ENCODE measurements at regions not wholly inside any gene's neighbourhood (a gene's known extent, or its start where the extent isn't known, plus 50 kb on each side); places are given as distances from the start of the nearest gene placed in this dataset.

DNA sequence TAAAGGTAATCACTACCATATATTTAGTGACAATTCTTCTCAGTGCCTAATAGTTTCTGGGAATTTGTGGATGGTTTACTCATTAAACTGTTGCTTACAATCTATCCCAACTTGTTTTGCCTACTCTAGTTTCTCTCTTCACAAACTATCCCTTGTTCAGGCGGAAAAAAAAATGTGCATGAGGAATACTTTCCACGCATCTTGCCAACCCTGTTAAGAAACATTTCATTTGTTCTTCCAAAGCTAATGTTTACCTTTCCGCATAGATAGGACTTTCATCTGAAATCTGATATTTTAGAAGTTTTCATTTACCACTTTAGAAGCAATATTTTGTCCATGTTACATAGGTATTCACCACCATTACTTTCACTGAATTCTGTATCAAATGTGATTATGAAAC is 191.9 kb downstream of the MDFIC start:
- no peak overlapping the region for H3K4me3 ChIP-seq (ENCODE audit: low read depth, low read length)
- DNase-seq (ENCODE audit: low read depth): no peak
- TF ChIP-seq, protein P1, sequence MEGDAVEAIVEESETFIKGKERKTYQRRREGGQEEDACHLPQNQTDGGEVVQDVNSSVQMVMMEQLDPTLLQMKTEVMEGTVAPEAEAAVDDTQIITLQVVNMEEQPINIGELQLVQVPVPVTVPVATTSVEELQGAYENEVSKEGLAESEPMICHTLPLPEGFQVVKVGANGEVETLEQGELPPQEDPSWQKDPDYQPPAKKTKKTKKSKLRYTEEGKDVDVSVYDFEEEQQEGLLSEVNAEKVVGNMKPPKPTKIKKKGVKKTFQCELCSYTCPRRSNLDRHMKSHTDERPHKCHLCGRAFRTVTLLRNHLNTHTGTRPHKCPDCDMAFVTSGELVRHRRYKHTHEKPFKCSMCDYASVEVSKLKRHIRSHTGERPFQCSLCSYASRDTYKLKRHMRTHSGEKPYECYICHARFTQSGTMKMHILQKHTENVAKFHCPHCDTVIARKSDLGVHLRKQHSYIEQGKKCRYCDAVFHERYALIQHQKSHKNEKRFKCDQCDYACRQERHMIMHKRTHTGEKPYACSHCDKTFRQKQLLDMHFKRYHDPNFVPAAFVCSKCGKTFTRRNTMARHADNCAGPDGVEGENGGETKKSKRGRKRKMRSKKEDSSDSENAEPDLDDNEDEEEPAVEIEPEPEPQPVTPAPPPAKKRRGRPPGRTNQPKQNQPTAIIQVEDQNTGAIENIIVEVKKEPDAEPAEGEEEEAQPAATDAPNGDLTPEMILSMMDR (conservative IDR thresholded peaks at IDR 0.05; ENCODE audit: low read depth, low read length): no peak

DNA sequence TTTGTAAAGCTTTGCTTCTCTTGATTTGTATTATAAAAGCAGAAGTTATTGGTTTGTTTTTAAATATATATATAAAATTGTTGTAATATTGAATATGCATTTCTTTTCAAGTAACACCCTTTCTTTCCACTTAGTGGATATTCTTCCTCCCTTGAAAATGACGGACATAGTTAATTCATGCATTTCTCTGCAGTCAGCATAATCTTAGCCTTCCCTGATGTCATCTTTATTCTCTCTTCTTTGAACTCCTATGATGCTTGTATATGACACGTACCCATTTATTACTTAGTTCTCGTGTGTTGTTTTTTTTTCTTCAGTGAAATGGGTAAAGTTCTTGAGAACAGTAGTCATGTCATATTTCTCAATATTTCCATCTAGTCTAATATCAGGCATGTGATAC is 191.2 kb downstream of the MDFIC start:
- TF ChIP-seq, protein P1 (conservative IDR thresholded peaks at IDR 0.05; ENCODE audit: low read depth, low read length): no peak
- DNase-seq (ENCODE audit: low read depth): no peak
- no peak overlapping the region for H3K4me3 ChIP-seq (ENCODE audit: low read depth, low read length)

DNA sequence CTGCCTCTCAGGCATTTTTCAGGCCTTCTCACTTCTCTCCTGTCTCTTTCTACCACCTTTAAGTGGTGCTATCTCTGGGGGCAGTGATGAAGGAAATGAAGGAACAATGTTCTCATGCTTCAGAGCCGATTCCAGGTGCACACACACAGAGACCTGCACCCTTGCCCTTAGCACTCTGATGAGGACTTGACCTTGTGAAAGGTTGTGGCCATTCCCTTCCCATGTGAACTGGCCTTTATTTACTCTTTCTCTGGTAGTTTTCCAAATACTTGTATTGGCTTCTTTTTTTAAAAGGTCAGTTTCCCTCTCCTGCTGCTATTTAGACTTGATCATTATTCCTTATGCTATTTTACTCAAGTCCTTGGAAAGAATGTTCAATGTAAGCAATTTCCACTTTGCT is 188.6 kb downstream of the MDFIC start:
- TF ChIP-seq, protein P1 (conservative IDR thresholded peaks at IDR 0.05; ENCODE audit: low read depth, low read length): no peak
- H3K4me3 ChIP-seq (ENCODE audit: low read depth, low read length): no peak overlapping the region
- DNase-seq (ENCODE audit: low read depth): no peak

DNA sequence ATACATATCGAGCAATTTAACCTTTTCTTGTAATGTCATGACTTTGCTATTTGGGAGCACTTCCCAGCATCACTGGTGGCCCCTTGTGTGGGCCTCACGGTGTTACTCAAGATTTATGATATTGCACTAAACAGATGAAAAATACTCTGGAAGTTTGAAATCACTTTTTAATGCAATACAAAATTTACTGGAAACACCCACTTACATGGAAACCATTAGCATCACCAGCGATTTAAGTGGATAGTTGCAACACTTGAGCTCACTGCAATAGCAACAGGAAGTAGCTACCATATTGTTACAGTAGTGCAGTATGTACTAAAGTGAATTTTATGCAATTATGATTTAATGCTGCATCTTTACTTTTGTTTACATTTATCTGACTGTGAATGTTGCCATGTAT is 184.4 kb downstream of the MDFIC start:
- H3K4me3 ChIP-seq (ENCODE audit: low read depth, low read length): no peak overlapping the region
- no peak for DNase-seq (ENCODE audit: low read depth)
- TF ChIP-seq, protein P1 (conservative IDR thresholded peaks at IDR 0.05; ENCODE audit: low read depth, low read length): no peak

DNA sequence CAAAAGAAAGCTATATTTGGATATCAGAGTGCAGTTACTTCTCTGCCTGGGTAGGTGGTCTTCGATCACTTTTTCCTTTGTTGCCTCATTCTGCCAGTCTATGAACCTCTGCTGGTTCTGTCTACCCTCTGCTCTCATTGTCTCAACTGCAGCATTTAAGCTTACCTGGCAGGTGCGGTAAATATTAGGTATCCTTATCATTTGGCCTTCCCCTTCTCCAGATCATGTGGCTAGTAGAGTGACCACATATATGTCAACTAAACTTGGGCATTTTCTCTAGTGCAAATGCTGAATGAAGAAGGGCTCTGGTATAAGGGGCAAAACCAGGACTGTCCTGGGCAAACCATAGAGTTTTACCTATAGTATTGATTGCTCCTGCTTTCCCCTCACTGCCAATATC is 180.8 kb downstream of the MDFIC start:
- no peak for DNase-seq (ENCODE audit: low read depth)
- no peak overlapping the region for H3K4me3 ChIP-seq (ENCODE audit: low read depth, low read length)
- TF ChIP-seq, protein P1 (conservative IDR thresholded peaks at IDR 0.05; ENCODE audit: low read depth, low read length): no peak

DNA sequence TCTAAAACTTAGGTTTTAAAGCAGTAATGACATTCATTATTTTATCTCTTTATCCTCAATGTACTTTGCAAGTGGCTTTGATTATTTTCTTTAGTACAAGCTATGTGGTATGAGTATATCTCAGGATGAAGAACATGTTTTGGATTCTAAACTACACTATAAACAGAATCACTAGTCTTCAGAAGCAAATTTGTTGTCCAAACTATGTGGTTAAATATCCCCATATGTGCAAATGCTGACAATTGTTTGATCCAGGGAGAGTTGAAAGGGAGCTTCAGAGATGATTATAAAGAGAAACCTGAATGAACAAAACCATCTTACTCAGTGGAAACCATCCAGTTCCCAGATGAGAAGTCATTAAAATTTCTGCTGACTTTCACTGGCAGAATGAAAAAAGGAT is 179.3 kb downstream of the MDFIC start:
- TF ChIP-seq, protein P1 (conservative IDR thresholded peaks at IDR 0.05; ENCODE audit: low read depth, low read length): no peak
- DNase-seq (ENCODE audit: low read depth): no peak
- no peak overlapping the region for H3K4me3 ChIP-seq (ENCODE audit: low read depth, low read length)

DNA sequence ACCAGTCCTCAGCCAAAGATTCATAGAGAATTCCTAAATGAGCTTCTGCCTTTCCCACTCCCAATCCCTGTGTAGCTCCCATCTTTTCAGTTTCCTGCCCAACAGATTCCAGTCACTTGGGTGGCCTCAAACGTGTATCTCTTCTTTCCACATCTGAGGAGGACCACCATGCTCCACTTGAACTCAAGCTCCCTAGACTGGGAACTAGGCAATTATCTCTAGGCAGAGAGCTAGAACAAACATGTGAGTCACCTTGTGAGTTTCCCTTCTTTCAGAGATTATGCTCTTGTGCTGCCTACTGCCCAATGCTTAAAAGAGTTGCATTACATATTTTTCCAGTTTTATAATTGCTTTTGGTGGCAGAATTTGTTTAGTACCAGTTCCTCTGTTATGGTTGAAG is 178.0 kb downstream of the MDFIC start:
- TF ChIP-seq, protein P1 (conservative IDR thresholded peaks at IDR 0.05; ENCODE audit: low read depth, low read length): no peak
- H3K4me3 ChIP-seq (ENCODE audit: low read depth, low read length): no peak overlapping the region
- DNase-seq (ENCODE audit: low read depth): no peak
